ENCODE measurements at regions not wholly inside any gene's neighbourhood (a gene's known extent, or its start where the extent isn't known, plus 50 kb on each side); places are given as distances from the start of the nearest gene placed in this dataset.

- no peaks in the 10 kb centered on the region for H3K9me3 ChIP-seq (ENCODE audit: control insufficient read depth, insufficient read depth, low read depth, low read length)
- ChIA-PET CTCF (no interaction called here), POLR2A (no interaction called here)
- H3K27ac ChIP-seq (ENCODE audit: extremely low read depth, low read depth, low read length) = no peak overlapping the region
- TF ChIP-seq ZBTB7A (tag by site-specific recombination; IDR thresholded peaks at IDR 0.05; ENCODE audit: low read depth) (no peak), ZNF76 (tag by site-specific recombination; IDR thresholded peaks at IDR 0.05; ENCODE audit: borderline replicate concordance, low read depth) (no peak), ZNF580 (tag by site-specific recombination; IDR thresholded peaks at IDR 0.05) (no peak), TCF7L2 (IDR thresholded peaks at IDR 0.05; ENCODE audit: borderline replicate concordance, low read depth, low read length) (no peak), ZNF239 (tag by site-specific recombination; IDR thresholded peaks at IDR 0.05) (no peak), ZBTB11 (tag by site-specific recombination; conservative IDR thresholded peaks at IDR 0.05; ENCODE audit: low read depth) (no peak), ZEB2 (tag by site-specific recombination; IDR thresholded peaks at IDR 0.05) (no peak), ZNF174 (tag by site-specific recombination; IDR thresholded peaks at IDR 0.05) (no peak), ZNF155 (tag by site-specific recombination; IDR thresholded peaks at IDR 0.05) (no peak), ZNF394 (tag by site-specific recombination; IDR thresholded peaks at IDR 0.05; ENCODE audit: borderline replicate concordance) (no peak), KLF7 (tag by site-specific recombination; IDR thresholded peaks at IDR 0.05; ENCODE audit: borderline replicate concordance) (no peak)
- TF ChIP-seq, protein P1, sequence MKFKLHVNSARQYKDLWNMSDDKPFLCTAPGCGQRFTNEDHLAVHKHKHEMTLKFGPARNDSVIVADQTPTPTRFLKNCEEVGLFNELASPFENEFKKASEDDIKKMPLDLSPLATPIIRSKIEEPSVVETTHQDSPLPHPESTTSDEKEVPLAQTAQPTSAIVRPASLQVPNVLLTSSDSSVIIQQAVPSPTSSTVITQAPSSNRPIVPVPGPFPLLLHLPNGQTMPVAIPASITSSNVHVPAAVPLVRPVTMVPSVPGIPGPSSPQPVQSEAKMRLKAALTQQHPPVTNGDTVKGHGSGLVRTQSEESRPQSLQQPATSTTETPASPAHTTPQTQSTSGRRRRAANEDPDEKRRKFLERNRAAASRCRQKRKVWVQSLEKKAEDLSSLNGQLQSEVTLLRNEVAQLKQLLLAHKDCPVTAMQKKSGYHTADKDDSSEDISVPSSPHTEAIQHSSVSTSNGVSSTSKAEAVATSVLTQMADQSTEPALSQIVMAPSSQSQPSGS (tag by site-specific recombination; IDR thresholded peaks at IDR 0.05; ENCODE audit: low read depth) = no peak
- no peak overlapping the region for H3K4me3 ChIP-seq (ENCODE audit: low read depth, low read length)
- H3K36me3 ChIP-seq (ENCODE audit: control insufficient read depth in 2 of 2, insufficient read depth in 1 of 2, low read length in 2 of 2) = no peaks in the 10 kb centered on the region
- no peaks in the 10 kb centered on the region for H3K4me1 ChIP-seq (ENCODE audit: control insufficient read depth, insufficient read depth, low read length)
Observed at GRCh38 chr4:189178125-189178746, 762.4 kb upstream of the FRG1 start.

- H3K36me3 ChIP-seq (ENCODE audit: control insufficient read depth in 2 of 2, insufficient read depth in 1 of 2, low read length in 2 of 2) = no peaks in the 10 kb centered on the region
- no peaks in the 10 kb centered on the region for H3K4me1 ChIP-seq (ENCODE audit: control insufficient read depth, insufficient read depth, low read length)
- no peak overlapping the region for H3K4me3 ChIP-seq (ENCODE audit: low read depth, low read length)
- H3K9me3 ChIP-seq (ENCODE audit: control insufficient read depth, insufficient read depth, low read depth, low read length) = no peaks in the 10 kb centered on the region
- no peak overlapping the region for H3K27ac ChIP-seq (ENCODE audit: extremely low read depth, low read depth, low read length)
- POLR2A ChIA-PET = no interaction called here
- CTCF ChIA-PET = interaction anchor here (0.7 kb wide), 1 partner anchor 53 kb away, joined by 3 read pairs; no protein-coding TSS in a partner anchor
- TF ChIP-seq ZNF354C (tag by site-specific recombination; IDR thresholded peaks at IDR 0.05; ENCODE audit: borderline replicate concordance, low read depth) = no peak
- TF ChIP-seq ZNF133 (tag by site-specific recombination; IDR thresholded peaks at IDR 0.05) = no peak
- no peak for TF ChIP-seq ZNF707 (tag by site-specific recombination; IDR thresholded peaks at IDR 0.05)
- TF ChIP-seq, protein P2, sequence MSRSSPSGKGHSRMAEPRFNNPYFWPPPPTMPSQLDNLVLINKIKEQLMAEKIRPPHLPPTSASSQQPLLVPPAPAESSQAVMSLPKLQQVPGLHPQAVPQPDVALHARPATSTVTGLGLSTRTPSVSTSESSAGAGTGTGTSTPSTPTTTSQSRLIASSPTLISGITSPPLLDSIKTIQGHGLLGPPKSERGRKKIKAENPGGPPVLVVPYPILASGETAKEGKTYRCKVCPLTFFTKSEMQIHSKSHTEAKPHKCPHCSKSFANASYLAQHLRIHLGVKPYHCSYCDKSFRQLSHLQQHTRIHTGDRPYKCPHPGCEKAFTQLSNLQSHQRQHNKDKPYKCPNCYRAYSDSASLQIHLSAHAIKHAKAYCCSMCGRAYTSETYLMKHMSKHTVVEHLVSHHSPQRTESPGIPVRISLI (tag by site-specific recombination; IDR thresholded peaks at IDR 0.05) = no peak
- TF ChIP-seq PBX3 (CRISPR knock-in tag; IDR thresholded peaks at IDR 0.05) = no peak
- no peak for TF ChIP-seq ZNF560 (tag by site-specific recombination; IDR thresholded peaks at IDR 0.05; ENCODE audit: borderline replicate concordance)
- TF ChIP-seq ZNF549 (tag by site-specific recombination; IDR thresholded peaks at IDR 0.05) = no peak
- no peak for TF ChIP-seq GLI4 (tag by site-specific recombination; IDR thresholded peaks at IDR 0.05)
- TF ChIP-seq, protein P1 (tag by site-specific recombination; IDR thresholded peaks at IDR 0.05; ENCODE audit: low read depth) = no peak
- no peak for TF ChIP-seq TRIM28 (IDR thresholded peaks at IDR 0.05; ENCODE audit: borderline replicate concordance, low read length)
- TF ChIP-seq ZSCAN4 (tag by site-specific recombination; IDR thresholded peaks at IDR 0.05) = no peak
Observed at GRCh38 chr4:189185810-189186432, 754.8 kb upstream of the FRG1 start.
